Gastroesophageal sphincter (tissue), 3 donors: ENCODE measurements at regions not wholly inside any gene's neighbourhood (a gene's known extent, or its start where the extent isn't known, plus 50 kb on each side); places are given as distances from the start of the nearest gene placed in this dataset.

ENCODE experiments used
- CTCF ChIP-seq, 4 experiments: fragments of 200-600 bp in 2 of 4; fragments of 450-650 bp in 2 of 4; sonication (generic) in 1 of 4; IDR thresholded peaks; one replicate each; pipeline ENCODE4 v1.5.1; 2017 to 2019; ENCODE audit warnings: antibody characterized with exemption in 4 of 4, mild to moderate bottlenecking in 2 of 4, moderate library complexity in 2 of 4
- EP300 ChIP-seq: sonication (generic); formaldehyde crosslinking; IDR thresholded peaks from one replicate; pipeline ENCODE4 v1.6.1; 2017; ENCODE audit warnings: antibody characterized with exemption, mild to moderate bottlenecking
- POLR2A ChIP-seq, 2 donors: fragments of 450-650 bp; IDR thresholded peaks; one replicate each; pipeline ENCODE4 v1.6.1; 2017; ENCODE audit warnings: antibody characterized with exemption in 2 of 2, mild to moderate bottlenecking in 2 of 2, moderate library complexity in 1 of 2

DNA sequence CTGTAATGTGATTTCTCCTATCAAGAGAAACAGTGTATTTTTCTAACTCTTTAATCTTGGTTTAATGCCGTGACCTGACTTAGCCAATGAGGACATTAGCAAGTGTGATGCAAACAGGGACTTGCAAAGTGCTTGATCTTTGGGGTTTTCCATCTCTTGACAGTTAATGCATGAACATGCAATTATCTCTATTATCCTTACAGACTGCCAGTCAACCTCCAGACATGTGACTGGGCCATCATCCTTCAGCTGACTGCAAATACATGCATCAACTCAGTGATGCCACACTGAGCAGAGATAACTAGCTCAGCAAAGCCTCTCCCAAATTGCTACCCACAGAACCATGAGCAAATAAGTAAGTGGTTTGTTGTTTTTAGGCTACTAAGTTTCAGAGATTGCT is 409.6 kb downstream of the GPAM start:
- TF ChIP-seq POLR2A (IDR thresholded peaks at IDR 0.05) (no peak), CTCF (IDR thresholded peaks at IDR 0.05) (no peak), EP300 (no peak)
